ENCODE measurements at regions not wholly inside any gene's neighbourhood (a gene's known extent, or its start where the extent isn't known, plus 50 kb on each side); places are given as distances from the start of the nearest gene placed in this dataset.
A peak's percentile ranks its signal among the peaks of the same experiment; 100 is the strongest.

DNA sequence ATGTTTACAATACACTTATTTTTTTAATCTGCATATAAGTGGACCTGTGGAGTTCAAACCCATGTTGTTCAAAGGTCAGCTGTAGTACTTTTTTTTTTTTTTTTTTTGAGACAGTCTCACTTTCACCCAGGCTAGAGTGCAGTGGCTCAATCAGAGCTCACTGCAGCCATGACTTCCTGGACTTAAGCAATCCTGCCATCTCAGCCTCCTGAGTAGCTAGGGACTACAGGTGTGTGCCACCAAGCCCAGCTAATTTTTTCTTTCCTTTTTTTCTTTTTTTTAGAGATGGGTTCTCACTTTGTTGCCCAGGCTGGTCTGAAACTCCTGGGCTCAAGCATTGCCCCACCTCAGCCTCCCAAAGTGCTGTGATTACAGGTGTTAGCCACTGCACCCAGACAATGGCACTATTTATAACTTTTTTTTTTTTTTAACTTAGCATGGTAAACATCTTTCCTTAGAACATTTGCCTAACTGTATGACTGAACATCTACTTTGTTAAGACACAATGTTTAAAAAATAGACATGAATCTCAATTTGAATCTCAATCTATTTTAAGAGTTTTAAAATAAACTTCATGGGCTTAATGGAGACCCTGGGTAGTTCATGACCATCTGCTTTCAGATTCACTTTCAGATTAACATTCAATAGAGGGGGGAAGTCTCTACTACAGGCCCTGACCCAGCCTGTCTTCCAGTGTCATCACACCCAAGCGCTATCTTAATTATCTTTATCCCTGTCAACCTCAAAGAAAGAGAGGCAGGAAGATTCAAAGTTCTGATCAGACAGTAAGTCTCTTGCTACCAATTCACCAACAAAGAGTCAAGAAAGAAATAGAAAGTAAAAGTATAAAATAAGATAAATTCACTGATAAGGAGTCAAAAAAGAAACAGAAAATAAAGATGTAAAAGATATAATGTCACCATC lies 97.7 kb upstream of the DOCK9 start:
- Mint-ChIP-seq H3K4me3 (no peak overlapping the region), H3K9me3 (no peaks in the 10 kb centered on the region), H3K4me1 (no peaks in the 10 kb centered on the region), H3K27ac (ENCODE audit: unreplicated experiment) (no peak overlapping the region), H3K27me3 (ENCODE audit: low read depth) (no peaks in the 10 kb centered on the region), H3K36me3 (ENCODE audit: low read depth) (no peaks in the 10 kb centered on the region)
- TF ChIP-seq, protein P1, sequence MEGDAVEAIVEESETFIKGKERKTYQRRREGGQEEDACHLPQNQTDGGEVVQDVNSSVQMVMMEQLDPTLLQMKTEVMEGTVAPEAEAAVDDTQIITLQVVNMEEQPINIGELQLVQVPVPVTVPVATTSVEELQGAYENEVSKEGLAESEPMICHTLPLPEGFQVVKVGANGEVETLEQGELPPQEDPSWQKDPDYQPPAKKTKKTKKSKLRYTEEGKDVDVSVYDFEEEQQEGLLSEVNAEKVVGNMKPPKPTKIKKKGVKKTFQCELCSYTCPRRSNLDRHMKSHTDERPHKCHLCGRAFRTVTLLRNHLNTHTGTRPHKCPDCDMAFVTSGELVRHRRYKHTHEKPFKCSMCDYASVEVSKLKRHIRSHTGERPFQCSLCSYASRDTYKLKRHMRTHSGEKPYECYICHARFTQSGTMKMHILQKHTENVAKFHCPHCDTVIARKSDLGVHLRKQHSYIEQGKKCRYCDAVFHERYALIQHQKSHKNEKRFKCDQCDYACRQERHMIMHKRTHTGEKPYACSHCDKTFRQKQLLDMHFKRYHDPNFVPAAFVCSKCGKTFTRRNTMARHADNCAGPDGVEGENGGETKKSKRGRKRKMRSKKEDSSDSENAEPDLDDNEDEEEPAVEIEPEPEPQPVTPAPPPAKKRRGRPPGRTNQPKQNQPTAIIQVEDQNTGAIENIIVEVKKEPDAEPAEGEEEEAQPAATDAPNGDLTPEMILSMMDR (conservative IDR thresholded peaks at IDR 0.05): no peak
- no peak for DNase-seq (ENCODE audit: low read depth, low spot score)

DNA sequence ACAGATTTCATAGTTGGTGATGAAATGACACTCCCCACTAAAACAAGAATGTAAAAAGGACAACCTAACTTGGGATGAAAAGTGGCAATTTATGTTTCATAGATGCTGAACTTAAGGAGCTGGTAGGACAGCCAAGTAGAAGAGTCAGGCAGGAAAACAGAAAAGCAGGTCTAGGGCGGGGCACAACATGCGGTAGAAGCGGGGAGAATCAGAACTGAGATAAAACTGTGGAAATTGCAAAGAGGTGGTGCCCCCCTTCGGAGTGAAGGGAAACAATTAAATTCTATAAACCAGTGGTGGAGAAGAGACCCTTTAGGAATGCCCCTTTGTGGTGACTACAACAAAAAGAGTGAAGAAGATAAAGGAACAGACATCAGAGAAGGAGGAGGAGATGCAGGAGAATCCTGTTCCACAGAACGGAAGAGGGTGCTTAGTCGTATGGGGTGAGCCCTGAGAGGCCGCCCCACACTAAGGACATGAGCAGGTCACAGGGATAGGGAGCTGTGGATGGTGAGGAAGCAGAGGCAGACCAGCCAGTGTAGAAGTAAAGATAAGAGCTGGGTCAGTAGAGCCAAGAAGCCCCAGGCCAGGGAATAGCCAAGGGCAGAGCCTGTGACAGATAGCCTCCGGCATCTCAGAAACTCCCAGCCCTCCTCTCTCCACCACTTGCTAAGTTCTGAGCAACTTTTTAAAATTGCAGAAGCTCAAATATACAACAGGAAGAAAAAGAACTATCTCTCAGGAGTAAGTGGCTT lies 100.3 kb upstream of the DOCK9 start:
- Mint-ChIP-seq H3K27me3 (ENCODE audit: low read depth) (peaks cover under 1% of the 10 kb centered on the region), H3K4me1 (no peaks in the 10 kb centered on the region), H3K9me3 (no peaks in the 10 kb centered on the region), H3K4me3 (no peak overlapping the region), H3K27ac (ENCODE audit: unreplicated experiment) (no peak overlapping the region), H3K36me3 (ENCODE audit: low read depth) (no peaks in the 10 kb centered on the region)
- TF ChIP-seq, protein P1 (conservative IDR thresholded peaks at IDR 0.05): no peak
- no peak for DNase-seq (ENCODE audit: low read depth, low spot score)

DNA sequence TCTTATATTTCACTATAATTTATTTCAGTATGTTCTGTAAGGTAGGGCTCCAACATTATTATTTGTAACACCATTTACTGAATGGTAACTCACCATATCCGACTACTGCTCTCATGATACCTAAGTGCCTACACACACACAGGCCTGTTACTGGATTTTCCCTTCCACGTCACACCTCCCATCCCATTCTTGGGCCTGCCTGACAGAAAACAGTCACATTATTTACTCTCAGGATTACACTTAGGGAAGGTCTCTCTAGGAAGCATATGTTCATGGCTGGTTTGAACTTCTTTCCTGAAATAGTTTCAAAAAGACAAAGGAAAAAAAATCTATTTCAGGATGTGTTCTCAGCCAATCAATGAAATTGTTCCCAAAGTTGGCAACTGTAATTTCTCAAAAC lies 102.3 kb upstream of the DOCK9 start:
- Mint-ChIP-seq H3K4me1 (peaks cover 3% of the 10 kb centered on the region), H3K27ac (ENCODE audit: unreplicated experiment) (no peak overlapping the region), H3K36me3 (ENCODE audit: low read depth) (no peaks in the 10 kb centered on the region), H3K4me3 (no peak overlapping the region), H3K9me3 (no peaks in the 10 kb centered on the region), H3K27me3 (ENCODE audit: low read depth) (peaks cover 20% of the 10 kb centered on the region)
- TF ChIP-seq, protein P1 (conservative IDR thresholded peaks at IDR 0.05): no peak
- no peak for DNase-seq (ENCODE audit: low read depth, low spot score)

DNA sequence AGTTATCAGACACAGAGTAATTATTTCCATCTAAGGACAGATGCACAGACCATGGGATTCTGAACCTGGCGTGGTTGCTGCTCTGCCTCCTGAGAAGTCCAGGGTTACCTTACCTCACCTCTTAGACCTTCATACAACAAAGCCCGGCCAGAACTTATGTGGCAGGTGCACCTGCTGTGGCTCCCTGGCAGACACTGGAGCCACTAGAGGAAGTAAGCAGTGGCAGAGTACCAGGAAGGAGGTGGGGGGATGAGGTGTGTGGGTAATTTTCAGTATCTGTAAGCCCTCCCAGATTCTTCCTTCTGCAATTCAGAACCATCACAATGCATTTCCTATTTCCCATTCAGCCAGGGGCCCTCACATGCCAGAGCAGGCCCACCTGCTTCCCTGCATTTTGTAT lies 106.1 kb upstream of the DOCK9 start:
- TF ChIP-seq, protein P1 (conservative IDR thresholded peaks at IDR 0.05): no peak
- DNase-seq (ENCODE audit: low read depth, low spot score): no peak
- Mint-ChIP-seq H3K27ac (ENCODE audit: unreplicated experiment) (no peak overlapping the region), H3K9me3 (no peaks in the 10 kb centered on the region), H3K4me3 (peak overlapping the region; percentile 87), H3K4me1 (peaks cover 14% of the 10 kb centered on the region), H3K36me3 (ENCODE audit: low read depth) (no peaks in the 10 kb centered on the region), H3K27me3 (ENCODE audit: low read depth) (peaks cover 43% of the 10 kb centered on the region)

DNA sequence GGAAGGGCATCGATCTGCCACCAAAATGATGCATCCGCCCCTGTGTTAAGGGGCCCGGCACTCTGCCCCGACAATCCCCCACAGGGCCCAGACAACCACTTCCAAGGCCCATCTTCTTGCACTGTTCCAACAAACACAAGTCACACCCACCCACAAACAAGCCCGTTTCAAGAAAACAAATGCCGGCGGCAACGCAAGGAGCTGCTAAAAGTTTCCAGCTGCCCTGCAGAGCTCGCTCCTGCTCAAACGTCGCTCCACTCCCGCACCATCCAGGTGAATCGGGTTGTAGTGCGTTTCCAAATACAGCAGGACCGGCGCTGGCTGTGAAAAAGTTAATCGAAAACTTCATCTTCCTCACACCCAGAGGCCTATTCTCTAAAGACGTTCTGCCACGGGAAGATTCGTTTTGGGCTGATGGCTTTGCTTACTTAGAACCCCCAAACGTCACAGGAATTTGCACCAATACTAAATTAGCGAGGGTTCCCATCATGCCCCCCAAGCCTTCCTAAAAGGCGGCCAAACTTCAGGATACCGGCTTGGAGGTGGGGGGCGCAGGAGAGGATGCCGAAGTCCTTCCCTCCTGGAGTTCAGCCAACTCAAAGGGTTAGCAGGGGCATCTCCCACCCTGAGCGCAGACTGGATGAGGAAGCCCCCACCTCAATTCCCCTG lies 107.4 kb upstream of the DOCK9 start:
- H3K27me3 Mint-ChIP-seq (ENCODE audit: low read depth): peaks cover 48% of the 10 kb centered on the region
- H3K9me3 Mint-ChIP-seq: no peaks in the 10 kb centered on the region
- H3K4me3 Mint-ChIP-seq: peak overlapping the region; percentile 87
- no peak overlapping the region for H3K27ac Mint-ChIP-seq (ENCODE audit: unreplicated experiment)
- H3K4me1 Mint-ChIP-seq: peaks cover 14% of the 10 kb centered on the region
- no peaks in the 10 kb centered on the region for H3K36me3 Mint-ChIP-seq (ENCODE audit: low read depth)
- DNase-seq (ENCODE audit: low read depth, low spot score): no peak
- TF ChIP-seq, protein P1 (conservative IDR thresholded peaks at IDR 0.05): no peak
